ENCODE measurements at regions not wholly inside any gene's neighbourhood (a gene's known extent, or its start where the extent isn't known, plus 50 kb on each side); places are given as distances from the start of the nearest gene placed in this dataset.

DNA sequence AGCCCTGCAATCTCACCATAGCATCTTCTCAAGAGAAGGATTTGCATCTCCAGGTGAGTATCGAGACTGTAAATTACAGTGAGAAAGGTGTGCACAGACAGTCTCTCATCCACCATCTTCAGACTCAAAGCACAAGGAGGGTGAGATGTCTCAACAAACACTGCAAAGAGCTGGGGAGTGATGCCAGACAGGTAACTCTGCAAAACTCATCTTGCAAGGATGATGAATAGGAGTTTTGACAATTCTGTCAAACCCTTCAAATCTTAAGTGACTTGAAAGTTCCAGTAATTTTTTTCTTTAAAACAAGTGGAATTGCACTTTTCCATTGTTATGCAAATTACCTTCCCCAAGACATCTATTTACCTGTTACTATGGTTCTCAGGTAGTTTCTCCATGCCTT lies 277.2 kb upstream of the VCX3A start:
- TF ChIP-seq, protein P1, sequence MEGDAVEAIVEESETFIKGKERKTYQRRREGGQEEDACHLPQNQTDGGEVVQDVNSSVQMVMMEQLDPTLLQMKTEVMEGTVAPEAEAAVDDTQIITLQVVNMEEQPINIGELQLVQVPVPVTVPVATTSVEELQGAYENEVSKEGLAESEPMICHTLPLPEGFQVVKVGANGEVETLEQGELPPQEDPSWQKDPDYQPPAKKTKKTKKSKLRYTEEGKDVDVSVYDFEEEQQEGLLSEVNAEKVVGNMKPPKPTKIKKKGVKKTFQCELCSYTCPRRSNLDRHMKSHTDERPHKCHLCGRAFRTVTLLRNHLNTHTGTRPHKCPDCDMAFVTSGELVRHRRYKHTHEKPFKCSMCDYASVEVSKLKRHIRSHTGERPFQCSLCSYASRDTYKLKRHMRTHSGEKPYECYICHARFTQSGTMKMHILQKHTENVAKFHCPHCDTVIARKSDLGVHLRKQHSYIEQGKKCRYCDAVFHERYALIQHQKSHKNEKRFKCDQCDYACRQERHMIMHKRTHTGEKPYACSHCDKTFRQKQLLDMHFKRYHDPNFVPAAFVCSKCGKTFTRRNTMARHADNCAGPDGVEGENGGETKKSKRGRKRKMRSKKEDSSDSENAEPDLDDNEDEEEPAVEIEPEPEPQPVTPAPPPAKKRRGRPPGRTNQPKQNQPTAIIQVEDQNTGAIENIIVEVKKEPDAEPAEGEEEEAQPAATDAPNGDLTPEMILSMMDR (IDR thresholded peaks at IDR 0.05) = no peak
- TF ChIP-seq POLR2A (IDR thresholded peaks at IDR 0.05) (no peak), EP300 (IDR thresholded peaks at IDR 0.05) (no peak)

All from tibial nerve (tissue), 4 donors.